Panc1 (cell line): ENCODE measurements at regions not wholly inside any gene's neighbourhood (a gene's known extent, or its start where the extent isn't known, plus 50 kb on each side); places are given as distances from the start of the nearest gene placed in this dataset.

Experiments used
- ATAC-seq: fragments of 200-7000 bp; cut with Tn5 transposase; 2 replicates; pipeline ENCODE4 v1.9.1; 2020; ENCODE audit warnings: mild to moderate bottlenecking, moderate library complexity
- BruUV-seq: library from RNA; stranded (reverse); fragments of 400-500 nt; replicated peaks from 2 replicates; lab custom pipeline; 2021; lab: Mats Ljungman, UMichigan
- CTCF ChIA-PET: fragments of 300-600 bp; sonication (Branson Sonifier 250); formaldehyde crosslinking; loops from one replicate; lab custom pipeline; 2022; ENCODE audit warnings: antibody characterized with exemption; lab: Charles Lee
- POLR2A ChIA-PET: fragments of 300-600 bp; sonication (Branson Sonifier 250); formaldehyde crosslinking; loops from one replicate; lab custom pipeline; 2022; ENCODE audit warnings: antibody characterized with exemption; lab: Charles Lee
- DNase-seq: peaks from one replicate; pipeline ENCODE4 v3.0.0-alpha.2; 2010; ENCODE audit warnings: low read depth, low spot score
- H3K27ac ChIP-seq: 2 replicates; pipeline ENCODE4 v1.5.1; 2011; ENCODE audit warnings: mild to moderate bottlenecking, low read length, inconsistent platforms
- H3K27me3 ChIP-seq: fragments of 200-500 bp; sonication (Bioruptor generic); 2 replicates; pipeline ENCODE4 v1.6.0; 2014; ENCODE audit warnings: low read length, inconsistent platforms; ENCODE audit not compliant: control insufficient read depth, insufficient read depth
- H3K36me3 ChIP-seq: fragments of 200-500 bp; sonication (Bioruptor generic); 2 replicates; pipeline ENCODE4 v1.5.1; 2014; ENCODE audit warnings: inconsistent platforms, mild to moderate bottlenecking, low read length, moderate library complexity; ENCODE audit not compliant: control insufficient read depth, insufficient read depth
- H3K4me1 ChIP-seq: 2 replicates; pipeline ENCODE4 v1.5.1; 2011; ENCODE audit warnings: inconsistent platforms, mild to moderate bottlenecking, low read length, moderate library complexity; ENCODE audit not compliant: control insufficient read depth, insufficient read depth
- H3K4me3 ChIP-seq, 2 experiments: 2 replicates each; pipeline ENCODE4 v1.5.1; 2011 to 2012; ENCODE audit warnings: low read depth in 2 of 2, low read length in 2 of 2, mild to moderate bottlenecking in 2 of 2, inconsistent platforms in 1 of 2, moderate library complexity in 1 of 2
- H3K9me3 ChIP-seq: fragments of 200-500 bp; sonication (Bioruptor generic); 2 replicates; pipeline ENCODE4 v1.5.1; 2014; ENCODE audit warnings: low read depth, mild to moderate bottlenecking, inconsistent platforms, low read length, moderate library complexity; ENCODE audit not compliant: control insufficient read depth, insufficient read depth
- POLR2AphosphoS5 ChIP-seq: IDR thresholded peaks from 2 replicates; pipeline ENCODE4 v1.6.1; 2012; ENCODE audit warnings: mild to moderate bottlenecking, low read depth, low read length, moderate library complexity
- SIN3A ChIP-seq: IDR thresholded peaks from 2 replicates; pipeline ENCODE4 v1.6.1; 2012; ENCODE audit warnings: low read depth, mild to moderate bottlenecking, low read length, moderate library complexity, borderline replicate concordance; ENCODE audit not compliant: insufficient read depth
- TCF7L2 ChIP-seq: IDR thresholded peaks from 2 replicates; pipeline ENCODE4 v1.6.1; 2011; ENCODE audit warnings: mild to moderate bottlenecking, low read depth, low read length, inconsistent platforms
- in situ Hi-C: cut with HindIII; loops from 2 replicates; pipeline ENCODE4 v1.10.0; 2016; ENCODE audit warnings: low sequenced_read_pairs, low pct_unique_long_range_greater_than_20kb
- intact Hi-C: fragments of 100-400 bp; cut with micrococcal nuclease; formaldehyde crosslinking; loops from one replicate; pipeline ENCODE4 v1.10.0; 2022; ENCODE audit not compliant: unreplicated experiment
- TF ChIP-seq, protein P1 (sequence below), 2 experiments: IDR thresholded peaks; 2 replicates each; pipeline ENCODE4 v1.6.1; 2011 to 2012; ENCODE audit warnings: low read depth in 2 of 2, control low read depth in 1 of 2, low read length in 1 of 2, mild to moderate bottlenecking in 1 of 2, moderate library complexity in 1 of 2; ENCODE audit not compliant: insufficient read depth in 1 of 2
- TF ChIP-seq, protein P2 (sequence below): fragments of 450-650 bp; IDR thresholded peaks from 2 replicates; pipeline ENCODE4 v1.5.1; 2017; ENCODE audit warnings: mild to moderate bottlenecking

DNA sequence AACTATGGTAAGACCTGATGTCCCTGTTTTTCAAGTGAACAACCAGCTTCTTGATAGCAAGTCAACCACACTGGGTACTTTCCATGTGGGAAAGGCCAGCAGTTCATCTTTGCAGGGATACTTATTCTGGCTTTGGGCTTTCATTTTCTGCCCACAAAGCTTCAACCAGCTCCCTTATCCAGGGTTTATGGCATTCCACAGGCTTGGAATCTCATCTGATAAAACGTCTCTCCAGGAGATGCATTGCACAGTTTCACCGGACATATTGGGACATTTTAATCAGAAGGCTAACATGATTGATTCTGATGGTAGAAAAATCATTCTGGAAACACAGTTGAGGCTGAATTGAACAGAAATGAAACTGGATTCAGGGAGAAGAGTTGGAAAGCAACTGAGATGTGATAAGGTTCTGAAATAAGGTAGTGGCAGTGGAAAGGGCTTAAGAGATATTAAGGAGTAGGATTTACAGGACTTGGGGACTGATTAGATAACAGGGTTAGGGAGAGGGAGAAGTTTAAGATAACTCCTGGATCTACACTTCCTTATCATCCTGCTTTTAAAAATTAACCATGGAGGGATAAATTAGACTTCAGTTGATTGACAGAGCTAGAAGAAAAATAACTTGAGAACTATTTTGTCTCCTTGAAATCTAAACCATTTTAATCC is 195.8 kb upstream of the FBXL7 start:
- no peak overlapping the region for H3K4me3 ChIP-seq
- ATAC-seq (no peak), DNase-seq (no peak)
- TF ChIP-seq, protein P1, sequence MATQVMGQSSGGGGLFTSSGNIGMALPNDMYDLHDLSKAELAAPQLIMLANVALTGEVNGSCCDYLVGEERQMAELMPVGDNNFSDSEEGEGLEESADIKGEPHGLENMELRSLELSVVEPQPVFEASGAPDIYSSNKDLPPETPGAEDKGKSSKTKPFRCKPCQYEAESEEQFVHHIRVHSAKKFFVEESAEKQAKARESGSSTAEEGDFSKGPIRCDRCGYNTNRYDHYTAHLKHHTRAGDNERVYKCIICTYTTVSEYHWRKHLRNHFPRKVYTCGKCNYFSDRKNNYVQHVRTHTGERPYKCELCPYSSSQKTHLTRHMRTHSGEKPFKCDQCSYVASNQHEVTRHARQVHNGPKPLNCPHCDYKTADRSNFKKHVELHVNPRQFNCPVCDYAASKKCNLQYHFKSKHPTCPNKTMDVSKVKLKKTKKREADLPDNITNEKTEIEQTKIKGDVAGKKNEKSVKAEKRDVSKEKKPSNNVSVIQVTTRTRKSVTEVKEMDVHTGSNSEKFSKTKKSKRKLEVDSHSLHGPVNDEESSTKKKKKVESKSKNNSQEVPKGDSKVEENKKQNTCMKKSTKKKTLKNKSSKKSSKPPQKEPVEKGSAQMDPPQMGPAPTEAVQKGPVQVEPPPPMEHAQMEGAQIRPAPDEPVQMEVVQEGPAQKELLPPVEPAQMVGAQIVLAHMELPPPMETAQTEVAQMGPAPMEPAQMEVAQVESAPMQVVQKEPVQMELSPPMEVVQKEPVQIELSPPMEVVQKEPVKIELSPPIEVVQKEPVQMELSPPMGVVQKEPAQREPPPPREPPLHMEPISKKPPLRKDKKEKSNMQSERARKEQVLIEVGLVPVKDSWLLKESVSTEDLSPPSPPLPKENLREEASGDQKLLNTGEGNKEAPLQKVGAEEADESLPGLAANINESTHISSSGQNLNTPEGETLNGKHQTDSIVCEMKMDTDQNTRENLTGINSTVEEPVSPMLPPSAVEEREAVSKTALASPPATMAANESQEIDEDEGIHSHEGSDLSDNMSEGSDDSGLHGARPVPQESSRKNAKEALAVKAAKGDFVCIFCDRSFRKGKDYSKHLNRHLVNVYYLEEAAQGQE (IDR thresholded peaks at IDR 0.05; ENCODE audit: insufficient read depth in 1 of 2, low read depth in 2 of 2, low read length in 1 of 2), result no peak
- TF ChIP-seq SIN3A (no peak), TCF7L2 (no peak), POLR2AphosphoS5 (no peak)
- TF ChIP-seq, protein P2, sequence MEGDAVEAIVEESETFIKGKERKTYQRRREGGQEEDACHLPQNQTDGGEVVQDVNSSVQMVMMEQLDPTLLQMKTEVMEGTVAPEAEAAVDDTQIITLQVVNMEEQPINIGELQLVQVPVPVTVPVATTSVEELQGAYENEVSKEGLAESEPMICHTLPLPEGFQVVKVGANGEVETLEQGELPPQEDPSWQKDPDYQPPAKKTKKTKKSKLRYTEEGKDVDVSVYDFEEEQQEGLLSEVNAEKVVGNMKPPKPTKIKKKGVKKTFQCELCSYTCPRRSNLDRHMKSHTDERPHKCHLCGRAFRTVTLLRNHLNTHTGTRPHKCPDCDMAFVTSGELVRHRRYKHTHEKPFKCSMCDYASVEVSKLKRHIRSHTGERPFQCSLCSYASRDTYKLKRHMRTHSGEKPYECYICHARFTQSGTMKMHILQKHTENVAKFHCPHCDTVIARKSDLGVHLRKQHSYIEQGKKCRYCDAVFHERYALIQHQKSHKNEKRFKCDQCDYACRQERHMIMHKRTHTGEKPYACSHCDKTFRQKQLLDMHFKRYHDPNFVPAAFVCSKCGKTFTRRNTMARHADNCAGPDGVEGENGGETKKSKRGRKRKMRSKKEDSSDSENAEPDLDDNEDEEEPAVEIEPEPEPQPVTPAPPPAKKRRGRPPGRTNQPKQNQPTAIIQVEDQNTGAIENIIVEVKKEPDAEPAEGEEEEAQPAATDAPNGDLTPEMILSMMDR, result no peak
- no peaks in the 10 kb centered on the region for H3K9me3 ChIP-seq
- no TSS peak for BruUV-seq
- CTCF ChIA-PET, result no interaction called here
- H3K36me3 ChIP-seq, result no peaks in the 10 kb centered on the region
- no peaks in the 10 kb centered on the region for H3K4me1 ChIP-seq
- intact Hi-C loops, result no loop called here
- no peak overlapping the region for H3K27ac ChIP-seq
- POLR2A ChIA-PET, result no interaction called here
- in situ Hi-C loops, result no loop called here
- no peaks in the 10 kb centered on the region for H3K27me3 ChIP-seq

DNA sequence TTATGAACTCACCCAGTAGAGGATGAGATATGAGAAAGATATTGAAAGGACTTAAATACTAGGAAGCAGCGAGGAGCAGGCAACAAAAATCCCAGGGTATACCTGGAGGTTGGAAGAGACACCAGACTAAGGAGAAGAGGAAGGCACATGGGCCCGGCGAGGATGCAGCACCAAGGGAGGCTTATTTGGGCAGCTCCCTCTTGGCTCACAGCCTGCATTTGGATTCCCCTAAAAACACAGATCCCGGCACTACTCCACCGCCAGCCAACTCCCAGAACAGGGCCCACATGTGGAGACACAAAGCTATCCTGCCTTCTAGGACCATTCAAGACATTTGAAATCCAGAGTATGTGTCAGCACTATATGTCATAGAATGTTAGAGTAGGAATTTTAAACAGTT is 199.8 kb upstream of the FBXL7 start:
- intact Hi-C loops, result no loop called here
- BruUV-seq, result no TSS peak
- TF ChIP-seq POLR2AphosphoS5, result no peak
- no peaks in the 10 kb centered on the region for H3K4me1 ChIP-seq
- CTCF ChIA-PET, result no interaction called here
- no peaks in the 10 kb centered on the region for H3K27me3 ChIP-seq
- POLR2A ChIA-PET, result no interaction called here
- ATAC-seq (no peak), DNase-seq (no peak)
- H3K27ac ChIP-seq, result no peak overlapping the region
- no peaks in the 10 kb centered on the region for H3K9me3 ChIP-seq
- H3K36me3 ChIP-seq, result no peaks in the 10 kb centered on the region
- in situ Hi-C loops, result no loop called here
- H3K4me3 ChIP-seq, result no peak overlapping the region

DNA sequence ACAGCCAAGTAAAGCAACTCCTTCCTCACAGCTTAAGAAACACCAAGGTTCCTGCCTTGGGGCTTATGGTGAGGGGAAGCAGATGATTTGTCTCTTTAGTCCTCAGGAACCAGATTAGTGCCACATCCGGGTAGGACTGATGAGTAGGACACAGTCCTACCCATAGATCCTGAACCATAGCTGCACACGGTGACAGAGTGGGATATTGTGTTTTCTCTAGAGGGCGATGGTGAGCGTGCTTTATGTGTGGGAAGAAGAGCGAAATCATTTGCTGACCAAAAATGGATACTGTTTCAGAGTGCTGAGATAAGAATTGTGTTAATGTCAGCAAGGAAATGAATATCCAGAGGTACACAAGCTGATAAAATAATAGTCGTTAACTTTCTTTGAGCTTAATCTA is 209.0 kb upstream of the FBXL7 start:
- no peak for TF ChIP-seq SIN3A
- TF ChIP-seq, protein P2, result peak; percentile 18
- POLR2A ChIA-PET, result no interaction called here
- H3K27ac ChIP-seq, result no peak overlapping the region
- no peak overlapping the region for H3K4me3 ChIP-seq
- DNase-seq (no peak), ATAC-seq (no peak)
- no peaks in the 10 kb centered on the region for H3K4me1 ChIP-seq
- BruUV-seq, result no TSS peak
- H3K27me3 ChIP-seq, result no peaks in the 10 kb centered on the region
- H3K36me3 ChIP-seq, result no peaks in the 10 kb centered on the region
- intact Hi-C loops, result no loop called here
- CTCF ChIA-PET, result no interaction called here
- in situ Hi-C loops, result no loop called here
- H3K9me3 ChIP-seq, result no peaks in the 10 kb centered on the region
